ENCODE measurements at regions not wholly inside any gene's neighbourhood (a gene's known extent, or its start where the extent isn't known, plus 50 kb on each side); places are given as distances from the start of the nearest gene placed in this dataset.

- DNase-seq (no peak), ATAC-seq (ENCODE audit: low FRiP score) (no peak)
- intact Hi-C loops (cut with DNase I), result loop anchor here in 1 of 2 donors (5.0 kb wide), 1 partner anchor 132 kb away; no protein-coding TSS in a partner anchor
- Histone ChIP-seq H3K36me3 (ENCODE audit: control insufficient read depth in 1 of 2, insufficient read depth in 2 of 2, low read length in 1 of 2) (no peaks in the 10 kb centered on the region), H3K9me3 (ENCODE audit: control insufficient read depth, low read length) (no peaks in the 10 kb centered on the region), H3K27ac (ENCODE audit: low read depth in 1 of 2, low read length in 2 of 2) (no peak overlapping the region), H3K27me3 (ENCODE audit: control insufficient read depth in 1 of 2, insufficient read depth in 2 of 2, low read length in 1 of 2) (no peaks in the 10 kb centered on the region), H3K4me3 (ENCODE audit: low read length in 2 of 2) (no peak overlapping the region), H3K4me1 (ENCODE audit: control insufficient read depth in 1 of 2, insufficient read depth in 2 of 2, low read length in 2 of 2) (peaks cover 0 to 4% of the 10 kb centered on the region in 2 donors)
- 93 to 94% methylated on average over 8 of the region's 8 CpGs for WGBS, 2 donors
These were observed 118.3 kb downstream of the C16orf95 start for GRCh38 chr16:87198881-87199280.

DNA sequence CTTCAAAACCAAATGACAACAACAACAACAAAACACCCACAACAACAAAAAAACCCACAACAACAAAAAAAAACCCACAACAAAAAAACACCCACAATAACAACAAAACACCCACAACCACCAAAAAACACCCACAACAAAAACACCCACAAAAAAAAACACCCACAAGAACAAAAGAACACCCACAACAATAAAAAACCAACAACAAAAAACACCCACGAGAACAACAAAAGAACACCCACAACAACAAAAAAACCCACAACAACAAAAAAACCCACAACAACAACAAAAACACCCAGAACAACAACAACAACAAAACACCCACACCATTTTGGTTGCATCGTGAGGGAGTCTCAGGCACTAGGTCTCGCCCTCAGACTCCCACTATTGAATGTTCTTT lies 117.8 kb downstream of the C16orf95 start:
- no peaks in the 10 kb centered on the region for H3K9me3 ChIP-seq (ENCODE audit: control insufficient read depth, low read length)
- WGBS, 2 donors, result 92 to 97% methylated on average over 3 of the region's 3 CpGs
- ATAC-seq (ENCODE audit: low FRiP score) (no peak), DNase-seq (no peak)
- H3K4me1 ChIP-seq (ENCODE audit: control insufficient read depth in 1 of 2, insufficient read depth in 2 of 2, low read length in 2 of 2), result peaks cover 0 to 4% of the 10 kb centered on the region in 2 donors
- no peaks in the 10 kb centered on the region for H3K36me3 ChIP-seq (ENCODE audit: control insufficient read depth in 1 of 2, insufficient read depth in 2 of 2, low read length in 1 of 2)
- H3K27ac ChIP-seq (ENCODE audit: low read depth in 1 of 2, low read length in 2 of 2), result no peak overlapping the region
- H3K4me3 ChIP-seq (ENCODE audit: low read length in 2 of 2), result no peak overlapping the region
- H3K27me3 ChIP-seq (ENCODE audit: control insufficient read depth in 1 of 2, insufficient read depth in 2 of 2, low read length in 1 of 2), result no peaks in the 10 kb centered on the region
- intact Hi-C loops (cut with DNase I), result loop anchor here in 1 of 2 donors (5.0 kb wide), 1 partner anchor 132 kb away; no protein-coding TSS in a partner anchor

DNA sequence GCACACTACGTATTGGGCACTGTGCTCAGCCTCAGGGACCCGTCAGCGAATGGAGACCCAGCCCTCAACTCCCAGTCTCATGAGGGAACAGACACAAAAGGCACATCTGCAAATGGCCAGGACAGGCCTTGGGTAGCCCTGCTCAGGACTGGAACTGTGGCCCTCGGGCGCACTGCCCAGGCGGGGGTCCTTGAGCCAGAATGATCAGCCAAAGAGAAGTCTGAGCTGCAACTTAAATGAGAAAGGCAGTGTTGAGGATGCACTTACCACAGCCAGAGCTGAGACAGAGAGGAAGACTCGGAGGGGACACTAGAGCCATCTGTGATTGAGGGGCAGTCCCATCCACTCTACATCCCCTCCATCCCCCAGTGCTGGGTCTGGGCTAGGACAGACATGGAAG lies 117.3 kb downstream of the C16orf95 start:
- peak; percentile 37 for ATAC-seq (ENCODE audit: low FRiP score)
- DNase-seq, result no peak
- WGBS, 2 donors, result 82 to 86% methylated on average over 7 of the region's 7 CpGs
- no peak overlapping the region for H3K4me3 ChIP-seq (ENCODE audit: low read length in 2 of 2)
- H3K9me3 ChIP-seq (ENCODE audit: control insufficient read depth, low read length), result no peaks in the 10 kb centered on the region
- no peaks in the 10 kb centered on the region for H3K36me3 ChIP-seq (ENCODE audit: control insufficient read depth in 1 of 2, insufficient read depth in 2 of 2, low read length in 1 of 2)
- peaks cover 0 to 4% of the 10 kb centered on the region in 2 donors for H3K4me1 ChIP-seq (ENCODE audit: control insufficient read depth in 1 of 2, insufficient read depth in 2 of 2, low read length in 2 of 2)
- no peaks in the 10 kb centered on the region for H3K27me3 ChIP-seq (ENCODE audit: control insufficient read depth in 1 of 2, insufficient read depth in 2 of 2, low read length in 1 of 2)
- no peak overlapping the region for H3K27ac ChIP-seq (ENCODE audit: low read depth in 1 of 2, low read length in 2 of 2)
- intact Hi-C loops (cut with DNase I), result loop anchor here (5.0 to 10.0 kb wide), 3 partner anchors 77 to 635 kb away; partner anchors contain the start of gene FOXC2 (in 2 of the 2)

GRCh38 chr16:87200637-87201036 lies 116.6 kb downstream of the C16orf95 start:
- intact Hi-C loops (cut with DNase I), result loop anchor here (5.0 to 10.0 kb wide), 3 partner anchors 77 to 636 kb away; partner anchors contain the start of gene FOXC2 (in 2 of the 2)
- DNase-seq (no peak), ATAC-seq (ENCODE audit: low FRiP score) (no peak)
- Histone ChIP-seq H3K27ac (ENCODE audit: low read depth in 1 of 2, low read length in 2 of 2) (no peak overlapping the region), H3K9me3 (ENCODE audit: control insufficient read depth, low read length) (no peaks in the 10 kb centered on the region), H3K4me1 (ENCODE audit: control insufficient read depth in 1 of 2, insufficient read depth in 2 of 2, low read length in 2 of 2) (peaks cover 0 to 4% of the 10 kb centered on the region in 2 donors), H3K27me3 (ENCODE audit: control insufficient read depth in 1 of 2, insufficient read depth in 2 of 2, low read length in 1 of 2) (no peaks in the 10 kb centered on the region), H3K4me3 (ENCODE audit: low read length in 2 of 2) (no peak overlapping the region), H3K36me3 (ENCODE audit: control insufficient read depth in 1 of 2, insufficient read depth in 2 of 2, low read length in 1 of 2) (no peaks in the 10 kb centered on the region)
- WGBS, 2 donors, result 20 to 29% methylated on average over 3 of the region's 3 CpGs

DNA sequence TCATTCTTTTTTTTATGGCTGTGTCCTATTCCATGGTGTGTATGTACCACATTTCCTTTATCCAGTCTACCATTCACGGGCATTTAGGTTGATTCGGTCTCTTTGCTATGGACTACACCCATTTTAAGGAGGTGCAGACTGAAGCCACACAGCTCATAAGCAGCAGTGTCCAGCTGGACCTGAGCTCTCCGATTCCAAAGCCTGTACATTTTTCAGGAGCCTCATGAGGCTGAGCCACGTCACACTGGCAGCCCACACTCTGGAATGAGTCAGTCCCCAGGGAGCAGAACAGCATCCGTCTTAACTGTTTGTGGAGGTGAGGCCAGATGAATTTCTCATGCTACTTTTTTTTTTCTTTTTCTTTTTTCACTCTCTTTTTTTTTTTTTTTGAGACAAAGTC lies 116.1 kb downstream of the C16orf95 start:
- peak; percentile 91 for ATAC-seq (ENCODE audit: low FRiP score)
- DNase-seq, result peak; percentile 91 to 92
- intact Hi-C loops (cut with DNase I), result loop anchor here (5.0 to 10.0 kb wide), 3 partner anchors 76 to 636 kb away; partner anchors contain the start of gene FOXC2 (in 2 of the 2)
- H3K27ac ChIP-seq (ENCODE audit: low read depth in 1 of 2, low read length in 2 of 2), result no peak overlapping the region
- H3K36me3 ChIP-seq (ENCODE audit: control insufficient read depth in 1 of 2, insufficient read depth in 2 of 2, low read length in 1 of 2), result no peaks in the 10 kb centered on the region
- H3K4me3 ChIP-seq (ENCODE audit: low read length in 2 of 2), result no peak overlapping the region
- H3K4me1 ChIP-seq (ENCODE audit: control insufficient read depth in 1 of 2, insufficient read depth in 2 of 2, low read length in 2 of 2), result peaks cover 0 to 4% of the 10 kb centered on the region in 2 donors
- no peaks in the 10 kb centered on the region for H3K27me3 ChIP-seq (ENCODE audit: control insufficient read depth in 1 of 2, insufficient read depth in 2 of 2, low read length in 1 of 2)
- 6% methylated on average over 5 of the region's 5 CpGs for WGBS, 2 donors
- no peaks in the 10 kb centered on the region for H3K9me3 ChIP-seq (ENCODE audit: control insufficient read depth, low read length)

DNA sequence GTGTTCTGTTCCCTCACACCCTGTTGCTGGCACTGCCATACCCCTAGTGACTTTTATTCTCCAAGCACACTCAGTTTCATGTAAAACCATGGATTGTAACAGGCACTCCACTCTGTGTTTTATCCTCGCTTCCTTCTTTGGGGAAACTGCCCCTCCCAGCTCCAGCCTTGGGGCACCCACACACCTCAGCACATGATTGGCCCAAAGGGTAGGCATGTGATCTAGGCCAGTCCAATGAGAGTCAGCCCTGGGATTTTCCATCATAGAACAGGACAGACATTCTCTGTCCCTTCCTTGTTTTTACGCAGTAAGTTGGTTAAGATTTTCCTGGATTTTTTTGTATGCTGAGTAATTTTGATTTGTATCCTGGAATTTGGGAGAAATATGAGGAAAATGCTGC lies 115.4 kb downstream of the C16orf95 start:
- no peak overlapping the region for H3K4me3 ChIP-seq (ENCODE audit: low read length in 2 of 2)
- DNase-seq (no peak), ATAC-seq (ENCODE audit: low FRiP score) (no peak)
- intact Hi-C loops (cut with DNase I), result loop anchor here (5.0 to 10.0 kb wide), 3 partner anchors 76 to 637 kb away; partner anchors contain the start of gene FOXC2 (in 2 of the 2)
- no peaks in the 10 kb centered on the region for H3K9me3 ChIP-seq (ENCODE audit: control insufficient read depth, low read length)
- H3K4me1 ChIP-seq (ENCODE audit: control insufficient read depth in 1 of 2, insufficient read depth in 2 of 2, low read length in 2 of 2), result peaks cover 0 to 4% of the 10 kb centered on the region in 2 donors
- H3K27ac ChIP-seq (ENCODE audit: low read depth in 1 of 2, low read length in 2 of 2), result no peak overlapping the region
- H3K36me3 ChIP-seq (ENCODE audit: control insufficient read depth in 1 of 2, insufficient read depth in 2 of 2, low read length in 1 of 2), result no peaks in the 10 kb centered on the region
- no peaks in the 10 kb centered on the region for H3K27me3 ChIP-seq (ENCODE audit: control insufficient read depth in 1 of 2, insufficient read depth in 2 of 2, low read length in 1 of 2)
- WGBS, 2 donors, result 93 to 94% methylated on average over 2 of the region's 2 CpGs

DNA sequence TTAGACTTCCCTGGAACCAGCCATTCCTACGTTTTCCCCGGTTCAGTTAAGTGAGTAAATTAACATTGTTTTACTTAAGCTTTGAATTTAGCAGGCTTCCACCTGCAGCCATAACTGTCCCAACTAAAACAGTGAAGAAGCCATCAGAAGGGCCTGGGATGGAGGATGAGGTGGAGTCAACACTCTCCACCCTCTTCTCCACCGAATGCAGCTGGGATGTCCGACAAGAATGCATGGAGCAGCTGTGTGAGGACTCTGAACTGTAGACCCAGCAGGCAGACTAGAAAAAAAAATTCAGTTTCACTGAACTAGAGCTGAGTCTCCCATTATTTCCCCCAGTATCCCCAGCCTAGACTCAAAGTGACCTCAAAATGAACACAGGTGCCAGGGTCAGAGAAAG lies 114.8 kb downstream of the C16orf95 start:
- Histone ChIP-seq H3K4me3 (ENCODE audit: low read length in 2 of 2) (no peak overlapping the region), H3K27me3 (ENCODE audit: control insufficient read depth in 1 of 2, insufficient read depth in 2 of 2, low read length in 1 of 2) (no peaks in the 10 kb centered on the region), H3K9me3 (ENCODE audit: control insufficient read depth, low read length) (no peaks in the 10 kb centered on the region), H3K27ac (ENCODE audit: low read depth in 1 of 2, low read length in 2 of 2) (peak overlapping the region in 1 of 2 donors; percentile 81), H3K36me3 (ENCODE audit: control insufficient read depth in 1 of 2, insufficient read depth in 2 of 2, low read length in 1 of 2) (no peaks in the 10 kb centered on the region), H3K4me1 (ENCODE audit: control insufficient read depth in 1 of 2, insufficient read depth in 2 of 2, low read length in 2 of 2) (peaks cover 0 to 4% of the 10 kb centered on the region in 2 donors)
- WGBS, 2 donors, result 53 to 83% methylated on average over 4 of the region's 4 CpGs
- ATAC-seq (ENCODE audit: low FRiP score) (no peak), DNase-seq (no peak)
- intact Hi-C loops (cut with DNase I), result loop anchor here (5.0 to 10.0 kb wide), 3 partner anchors 75 to 638 kb away; partner anchors contain the start of gene FOXC2 (in 2 of the 2)

DNA sequence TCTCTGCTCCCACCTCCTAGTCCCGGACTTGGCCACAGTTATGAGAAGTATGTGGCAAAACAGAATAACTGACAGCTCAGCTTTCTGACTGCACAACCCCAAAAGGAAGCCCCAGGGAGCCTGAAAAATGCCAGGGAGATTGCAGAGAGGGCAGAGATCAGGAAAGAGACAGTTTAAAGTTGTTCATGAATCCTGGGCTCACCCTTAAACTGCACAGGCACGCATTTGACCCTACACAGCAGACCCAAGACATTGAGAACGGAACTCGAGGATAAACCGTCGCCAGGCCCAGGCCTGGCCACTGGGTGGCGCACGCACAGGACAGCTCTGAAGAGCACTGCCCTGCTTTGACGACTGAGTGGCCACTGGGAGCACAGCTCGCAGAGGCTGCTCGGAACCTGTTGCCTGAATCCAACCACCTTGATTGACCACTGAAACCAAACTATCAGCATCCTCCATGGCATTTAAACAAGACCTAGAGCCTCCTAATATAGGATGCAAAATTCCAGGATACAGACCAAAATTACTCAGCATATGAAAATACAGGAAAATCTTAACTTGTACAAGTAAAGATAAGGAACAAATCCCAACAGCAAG lies 114.0 kb downstream of the C16orf95 start:
- Histone ChIP-seq H3K4me3 (ENCODE audit: low read length in 2 of 2) (no peak overlapping the region), H3K27me3 (ENCODE audit: control insufficient read depth in 1 of 2, insufficient read depth in 2 of 2, low read length in 1 of 2) (no peaks in the 10 kb centered on the region), H3K9me3 (ENCODE audit: control insufficient read depth, low read length) (no peaks in the 10 kb centered on the region), H3K27ac (ENCODE audit: low read depth in 1 of 2, low read length in 2 of 2) (peak overlapping the region in 1 of 2 donors; percentile 12), H3K36me3 (ENCODE audit: control insufficient read depth in 1 of 2, insufficient read depth in 2 of 2, low read length in 1 of 2) (no peaks in the 10 kb centered on the region), H3K4me1 (ENCODE audit: control insufficient read depth in 1 of 2, insufficient read depth in 2 of 2, low read length in 2 of 2) (peaks cover 0 to 4% of the 10 kb centered on the region in 2 donors)
- peak; percentile 82 to 89 for DNase-seq
- intact Hi-C loops (cut with DNase I), result loop anchor here (5.0 to 10.0 kb wide), 3 partner anchors 74 to 638 kb away; partner anchors contain the start of gene FOXC2 (in 2 of the 2)
- no peak for ATAC-seq (ENCODE audit: low FRiP score)
- WGBS, 2 donors, result 17 to 19% methylated on average over 11 of the region's 11 CpGs

Data from aorta (tissue), 5 donors.